Activated CD8-positive, alpha-beta memory T cell treated with anti-CD3 and anti-CD28 coated beads, Interleukin-2, amount 50 U/mL, for 24 hours (primary cell): ENCODE measurements at regions not wholly inside any gene's neighbourhood (a gene's known extent, or its start where the extent isn't known, plus 50 kb on each side); places are given as distances from the start of the nearest gene placed in this dataset.
"Not testable (repeated sequence)": the region's sequence is repeated elsewhere in the genome, so short reads cannot be mapped to it uniquely, and the experiment has no call there.

Source experiments
- DNase-seq: peaks from one replicate; pipeline ENCODE4 v3.0.0-alpha.2; 2020; ENCODE audit errors: extremely low read depth

GRCh38 chr10:25808372-25808771 lies 125.7 kb upstream of the MYO3A start:
- no peak for DNase-seq

GRCh38 chr10:25811052-25811685 lies 122.9 kb upstream of the MYO3A start:
- no peak for DNase-seq

- DNase-seq = no peak
These were observed 120.5 kb upstream of the MYO3A start for GRCh38 chr10:25813511-25813910.

- DNase-seq = no peak
These were observed 118.8 kb upstream of the MYO3A start for GRCh38 chr10:25815236-25815635.

- no peak for DNase-seq
These were observed 117.8 kb upstream of the MYO3A start for GRCh38 chr10:25815999-25816768.

GRCh38 chr10:25817200-25817599 lies 116.8 kb upstream of the MYO3A start:
- DNase-seq = no peak

- DNase-seq = no peak
These were observed 115.3 kb upstream of the MYO3A start for GRCh38 chr10:25818751-25819150.

- no peak for DNase-seq
These were observed 113.6 kb upstream of the MYO3A start for GRCh38 chr10:25820472-25820871.

GRCh38 chr10:25820874-25821273 lies 113.2 kb upstream of the MYO3A start:
- no peak for DNase-seq

GRCh38 chr10:25824050-25824449 lies 110.0 kb upstream of the MYO3A start:
- DNase-seq = no peak

- no peak for DNase-seq
These were observed 105.6 kb upstream of the MYO3A start for GRCh38 chr10:25828475-25828874.

GRCh38 chr10:25831080-25831479 lies 102.9 kb upstream of the MYO3A start:
- no peak for DNase-seq

- DNase-seq = no peak
These were observed 94.3 kb upstream of the MYO3A start for GRCh38 chr10:25839683-25840082.

- not testable (repeated sequence) for DNase-seq
These were observed 93.2 kb upstream of the MYO3A start for GRCh38 chr10:25840875-25841274.

GRCh38 chr10:25842146-25842545 lies 91.9 kb upstream of the MYO3A start:
- no peak for DNase-seq

- DNase-seq = no peak
These were observed 90.4 kb upstream of the MYO3A start for GRCh38 chr10:25843551-25844170.

- not testable (repeated sequence) for DNase-seq
These were observed 89.3 kb upstream of the MYO3A start for GRCh38 chr10:25844716-25845115.

- DNase-seq = no peak
These were observed 84.8 kb upstream of the MYO3A start for GRCh38 chr10:25849268-25849667.

GRCh38 chr10:25849988-25850387 lies 84.0 kb upstream of the MYO3A start:
- DNase-seq = no peak

- DNase-seq = no peak
These were observed 82.5 kb upstream of the MYO3A start for GRCh38 chr10:25851548-25851947.

GRCh38 chr10:25852364-25852941 lies 81.6 kb upstream of the MYO3A start:
- no peak for DNase-seq

- no peak for DNase-seq
These were observed 76.0 kb upstream of the MYO3A start for GRCh38 chr10:25858076-25858475.

GRCh38 chr10:25865267-25865666 lies 68.8 kb upstream of the MYO3A start:
- no peak for DNase-seq
